ENCODE measurements at regions not wholly inside any gene's neighbourhood (a gene's known extent, or its start where the extent isn't known, plus 50 kb on each side); places are given as distances from the start of the nearest gene placed in this dataset.

DNA sequence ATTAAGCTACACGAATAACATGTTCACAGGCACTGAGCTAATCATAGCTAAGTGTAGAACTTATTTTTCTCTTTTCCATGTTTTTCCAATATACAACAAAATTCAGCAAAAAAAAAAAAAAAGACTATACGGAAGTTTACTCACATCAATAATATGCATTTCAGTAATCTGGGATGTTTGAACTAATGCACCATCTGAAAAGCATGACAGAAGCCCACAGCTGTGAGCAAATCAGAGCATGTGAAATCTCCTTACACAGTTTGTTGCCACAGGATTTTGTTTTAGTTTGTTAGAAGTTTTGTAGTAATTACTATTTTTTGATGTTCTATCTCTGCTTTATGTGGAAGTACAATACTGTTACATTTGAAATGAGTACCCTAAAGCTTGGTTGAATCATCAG, 1051.7 kb downstream of the TTLL7 start:
- no peak for DNase-seq
- H3K9me3 ChIP-seq = no peaks in the 10 kb centered on the region
- no peaks in the 10 kb centered on the region for H3K36me3 ChIP-seq
- intact Hi-C loops (cut with DNase I; ENCODE audit: low total_unique reads) (no loop called here), in situ Hi-C loops (cut with MboI; ENCODE audit: low pct_ligation_motif_present in 1 of 4, low pct_unique_long_range_greater_than_20kb in 1 of 4, low sequenced_read_pairs in 3 of 4) (no loop called here)
- H3K27me3 ChIP-seq = no peaks in the 10 kb centered on the region
- TF ChIP-seq CTCF (IDR thresholded peaks at IDR 0.05) (no peak), POLR2AphosphoS5 (IDR thresholded peaks at IDR 0.05) (no peak), POLR2A (IDR thresholded peaks at IDR 0.05) (no peak), EP300 (IDR thresholded peaks at IDR 0.05; ENCODE audit: low read depth) (no peak)
- 78 to 85% methylated on average over 2 of the region's 2 CpGs for whole genome bisulfite sequencing, 2 donors (ENCODE audit: low coverage in 1 of 2)
- no peak overlapping the region for H3K27ac ChIP-seq
- no peak overlapping the region for H3K4me3 ChIP-seq
- no peaks in the 10 kb centered on the region for H3K4me1 ChIP-seq

GRCh38 chr1:82946096-82946605, 1052.8 kb downstream of the TTLL7 start:
- Histone ChIP-seq H3K27ac (no peak overlapping the region), H3K4me1 (no peaks in the 10 kb centered on the region), H3K27me3 (no peaks in the 10 kb centered on the region), H3K36me3 (no peaks in the 10 kb centered on the region), H3K4me3 (no peak overlapping the region), H3K9me3 (no peaks in the 10 kb centered on the region)
- in situ Hi-C loops (cut with MboI; ENCODE audit: low pct_ligation_motif_present in 1 of 4, low pct_unique_long_range_greater_than_20kb in 1 of 4, low sequenced_read_pairs in 3 of 4) = no loop called here
- no peak for DNase-seq
- intact Hi-C loops (cut with DNase I; ENCODE audit: low total_unique reads) = no loop called here
- TF ChIP-seq POLR2AphosphoS5 (IDR thresholded peaks at IDR 0.05) (no peak), CTCF (IDR thresholded peaks at IDR 0.05) (no peak), POLR2A (IDR thresholded peaks at IDR 0.05) (no peak), EP300 (IDR thresholded peaks at IDR 0.05; ENCODE audit: low read depth) (no peak)
- 75 to 84% methylated on average over 1 to 3 of the region's 3 CpGs for WGBS, 2 donors (ENCODE audit: low coverage in 1 of 2)

DNA sequence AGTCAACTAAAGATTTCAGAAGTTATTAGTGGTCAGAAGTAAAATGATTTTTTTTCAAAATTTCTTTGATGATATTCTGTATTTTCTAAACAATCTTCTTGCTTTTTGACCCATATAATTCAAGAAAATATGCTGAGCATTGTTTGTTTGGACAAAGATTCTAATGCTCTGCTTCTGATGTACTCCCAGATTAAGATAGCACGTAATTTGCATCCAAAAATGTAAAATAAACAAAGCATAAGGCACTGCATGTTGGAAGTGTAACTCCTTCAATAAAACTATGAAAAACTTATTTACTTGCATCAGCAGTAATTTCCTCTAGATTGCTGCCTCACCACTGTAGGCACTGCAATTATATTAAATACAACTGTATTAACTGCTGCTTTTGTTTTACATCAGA, 1054.1 kb downstream of the TTLL7 start:
- in situ Hi-C loops (cut with MboI; ENCODE audit: low pct_ligation_motif_present in 1 of 4, low pct_unique_long_range_greater_than_20kb in 1 of 4, low sequenced_read_pairs in 3 of 4) (no loop called here), intact Hi-C loops (cut with DNase I; ENCODE audit: low total_unique reads) (no loop called here)
- Histone ChIP-seq H3K4me1 (no peaks in the 10 kb centered on the region), H3K27me3 (no peaks in the 10 kb centered on the region), H3K27ac (no peak overlapping the region), H3K9me3 (no peaks in the 10 kb centered on the region), H3K4me3 (no peak overlapping the region), H3K36me3 (no peaks in the 10 kb centered on the region)
- DNase-seq = no peak
- WGBS, 2 donors (ENCODE audit: low coverage in 1 of 2) = 22 to 42% methylated on average over 1 of the region's 1 CpG
- no peak for TF ChIP-seq CTCF (IDR thresholded peaks at IDR 0.05)
- no peak for TF ChIP-seq EP300 (IDR thresholded peaks at IDR 0.05; ENCODE audit: low read depth)
- no peak for TF ChIP-seq POLR2AphosphoS5 (IDR thresholded peaks at IDR 0.05)
- TF ChIP-seq POLR2A (IDR thresholded peaks at IDR 0.05) = no peak

- Histone ChIP-seq H3K27me3 (no peaks in the 10 kb centered on the region), H3K4me3 (no peak overlapping the region), H3K9me3 (no peaks in the 10 kb centered on the region), H3K4me1 (no peaks in the 10 kb centered on the region), H3K36me3 (no peaks in the 10 kb centered on the region), H3K27ac (no peak overlapping the region)
- intact Hi-C loops (cut with DNase I; ENCODE audit: low total_unique reads) = no loop called here
- DNase-seq = no peak
- no peak for TF ChIP-seq POLR2AphosphoS5 (IDR thresholded peaks at IDR 0.05)
- 79% methylated on average over 2 of the region's 2 CpGs; no CpG with 5 or more reads in 1 of the 2 donors for WGBS, 2 donors (ENCODE audit: low coverage in 1 of 2)
- in situ Hi-C loops (cut with MboI; ENCODE audit: low pct_ligation_motif_present in 1 of 4, low pct_unique_long_range_greater_than_20kb in 1 of 4, low sequenced_read_pairs in 3 of 4) = no loop called here
Observed at GRCh38 chr1:82934074-82934473, 1064.9 kb downstream of the TTLL7 start.

GRCh38 chr1:82932727-82933126, 1066.2 kb downstream of the TTLL7 start:
- intact Hi-C loops (cut with DNase I; ENCODE audit: low total_unique reads) = no loop called here
- Histone ChIP-seq H3K36me3 (no peaks in the 10 kb centered on the region), H3K4me1 (no peaks in the 10 kb centered on the region), H3K9me3 (no peaks in the 10 kb centered on the region), H3K27ac (no peak overlapping the region), H3K4me3 (no peak overlapping the region), H3K27me3 (no peaks in the 10 kb centered on the region)
- no peak for DNase-seq
- WGBS, 2 donors (ENCODE audit: low coverage in 1 of 2) = 81% methylated on average over 2 of the region's 2 CpGs; no CpG with 5 or more reads in 1 of the 2 donors
- in situ Hi-C loops (cut with MboI; ENCODE audit: low pct_ligation_motif_present in 1 of 4, low pct_unique_long_range_greater_than_20kb in 1 of 4, low sequenced_read_pairs in 3 of 4) = no loop called here
- TF ChIP-seq POLR2AphosphoS5 (IDR thresholded peaks at IDR 0.05) = no peak
- TF ChIP-seq POLR2A (IDR thresholded peaks at IDR 0.05) = no peak
- TF ChIP-seq EP300 (IDR thresholded peaks at IDR 0.05; ENCODE audit: low read depth) = no peak
- TF ChIP-seq CTCF (IDR thresholded peaks at IDR 0.05) = no peak
